ENCODE measurements at regions not wholly inside any gene's neighbourhood (a gene's known extent, or its start where the extent isn't known, plus 50 kb on each side); places are given as distances from the start of the nearest gene placed in this dataset.

DNA sequence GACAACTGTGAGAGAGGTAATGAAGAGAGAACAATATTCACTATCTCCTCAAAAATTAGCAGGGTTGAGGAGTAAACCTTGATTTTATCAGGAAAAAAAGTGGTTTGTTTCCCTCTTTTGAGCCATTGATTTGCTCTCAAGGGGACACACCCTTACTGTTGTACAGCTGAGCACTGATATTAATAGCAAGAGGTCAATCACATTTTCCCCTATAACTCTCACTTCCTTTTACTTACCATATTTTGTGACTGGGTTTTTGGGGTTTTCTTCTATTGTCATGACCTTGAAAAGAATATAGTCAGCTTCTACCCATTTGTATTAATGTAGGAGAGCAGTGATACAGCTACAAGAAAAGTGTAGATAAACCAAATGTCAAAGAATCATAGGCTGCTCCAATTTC, 70.2 kb upstream of the LONRF3 start:
- Histone ChIP-seq H3K4me1 (no peaks in the 10 kb centered on the region), H3K4me3 (ENCODE audit: low read depth, low read length) (no peak overlapping the region), H3K9me3 (no peaks in the 10 kb centered on the region), H3K36me3 (no peaks in the 10 kb centered on the region), H3K27me3 (no peaks in the 10 kb centered on the region)
- no peak for DNase-seq
- TF ChIP-seq, protein P1, sequence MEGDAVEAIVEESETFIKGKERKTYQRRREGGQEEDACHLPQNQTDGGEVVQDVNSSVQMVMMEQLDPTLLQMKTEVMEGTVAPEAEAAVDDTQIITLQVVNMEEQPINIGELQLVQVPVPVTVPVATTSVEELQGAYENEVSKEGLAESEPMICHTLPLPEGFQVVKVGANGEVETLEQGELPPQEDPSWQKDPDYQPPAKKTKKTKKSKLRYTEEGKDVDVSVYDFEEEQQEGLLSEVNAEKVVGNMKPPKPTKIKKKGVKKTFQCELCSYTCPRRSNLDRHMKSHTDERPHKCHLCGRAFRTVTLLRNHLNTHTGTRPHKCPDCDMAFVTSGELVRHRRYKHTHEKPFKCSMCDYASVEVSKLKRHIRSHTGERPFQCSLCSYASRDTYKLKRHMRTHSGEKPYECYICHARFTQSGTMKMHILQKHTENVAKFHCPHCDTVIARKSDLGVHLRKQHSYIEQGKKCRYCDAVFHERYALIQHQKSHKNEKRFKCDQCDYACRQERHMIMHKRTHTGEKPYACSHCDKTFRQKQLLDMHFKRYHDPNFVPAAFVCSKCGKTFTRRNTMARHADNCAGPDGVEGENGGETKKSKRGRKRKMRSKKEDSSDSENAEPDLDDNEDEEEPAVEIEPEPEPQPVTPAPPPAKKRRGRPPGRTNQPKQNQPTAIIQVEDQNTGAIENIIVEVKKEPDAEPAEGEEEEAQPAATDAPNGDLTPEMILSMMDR (IDR thresholded peaks at IDR 0.05; ENCODE audit: low read depth, low read length), result no peak

DNA sequence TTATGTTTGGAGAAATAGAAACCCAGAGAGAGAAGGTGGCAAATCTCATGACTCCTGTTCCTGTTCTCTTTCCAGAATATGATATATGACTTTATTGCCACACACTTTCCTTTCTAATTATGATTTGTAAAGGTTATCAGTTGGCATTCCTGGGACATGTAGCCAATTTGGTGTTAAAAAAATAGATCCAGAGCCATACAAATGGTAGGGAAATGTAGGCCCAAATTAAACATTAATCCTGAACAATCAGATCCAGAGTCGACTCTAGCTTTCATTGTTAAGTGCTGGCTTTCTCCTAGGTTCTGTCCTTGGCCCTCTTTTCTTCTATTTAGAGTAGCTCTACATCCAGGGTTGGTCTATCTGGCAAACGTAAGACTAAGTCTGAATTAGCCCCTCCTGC, 69.8 kb upstream of the LONRF3 start:
- no peaks in the 10 kb centered on the region for H3K9me3 ChIP-seq
- H3K4me3 ChIP-seq (ENCODE audit: low read depth, low read length), result no peak overlapping the region
- TF ChIP-seq, protein P1 (IDR thresholded peaks at IDR 0.05; ENCODE audit: low read depth, low read length), result no peak
- no peaks in the 10 kb centered on the region for H3K4me1 ChIP-seq
- no peaks in the 10 kb centered on the region for H3K36me3 ChIP-seq
- H3K27me3 ChIP-seq, result no peaks in the 10 kb centered on the region
- no peak for DNase-seq
